ENCODE measurements at regions not wholly inside any gene's neighbourhood (a gene's known extent, or its start where the extent isn't known, plus 50 kb on each side); places are given as distances from the start of the nearest gene placed in this dataset.
A peak's percentile ranks its signal among the peaks of the same experiment; 100 is the strongest.

DNA sequence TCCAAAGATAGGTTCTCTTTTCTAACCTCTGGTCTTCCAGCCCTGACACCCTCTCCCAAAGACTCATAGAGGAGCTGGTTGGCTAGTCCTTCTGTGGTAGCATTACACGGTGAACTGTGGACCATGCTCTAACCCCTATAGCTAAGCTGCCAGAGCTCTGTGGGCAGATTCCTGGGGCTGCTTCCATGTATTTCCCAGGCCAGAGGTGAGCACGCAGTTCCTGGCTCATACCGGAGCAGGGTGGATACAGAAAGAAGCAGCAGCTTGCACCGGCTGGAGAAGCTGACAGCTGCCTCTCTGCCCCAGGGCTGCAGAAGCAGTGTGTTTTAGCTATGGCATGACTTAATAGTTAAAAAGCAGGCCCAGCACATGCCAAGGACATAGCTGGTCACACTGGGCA lies 84.1 kb upstream of the FOXP4 start:
- no peak for ATAC-seq (ENCODE audit: low read depth)

DNA sequence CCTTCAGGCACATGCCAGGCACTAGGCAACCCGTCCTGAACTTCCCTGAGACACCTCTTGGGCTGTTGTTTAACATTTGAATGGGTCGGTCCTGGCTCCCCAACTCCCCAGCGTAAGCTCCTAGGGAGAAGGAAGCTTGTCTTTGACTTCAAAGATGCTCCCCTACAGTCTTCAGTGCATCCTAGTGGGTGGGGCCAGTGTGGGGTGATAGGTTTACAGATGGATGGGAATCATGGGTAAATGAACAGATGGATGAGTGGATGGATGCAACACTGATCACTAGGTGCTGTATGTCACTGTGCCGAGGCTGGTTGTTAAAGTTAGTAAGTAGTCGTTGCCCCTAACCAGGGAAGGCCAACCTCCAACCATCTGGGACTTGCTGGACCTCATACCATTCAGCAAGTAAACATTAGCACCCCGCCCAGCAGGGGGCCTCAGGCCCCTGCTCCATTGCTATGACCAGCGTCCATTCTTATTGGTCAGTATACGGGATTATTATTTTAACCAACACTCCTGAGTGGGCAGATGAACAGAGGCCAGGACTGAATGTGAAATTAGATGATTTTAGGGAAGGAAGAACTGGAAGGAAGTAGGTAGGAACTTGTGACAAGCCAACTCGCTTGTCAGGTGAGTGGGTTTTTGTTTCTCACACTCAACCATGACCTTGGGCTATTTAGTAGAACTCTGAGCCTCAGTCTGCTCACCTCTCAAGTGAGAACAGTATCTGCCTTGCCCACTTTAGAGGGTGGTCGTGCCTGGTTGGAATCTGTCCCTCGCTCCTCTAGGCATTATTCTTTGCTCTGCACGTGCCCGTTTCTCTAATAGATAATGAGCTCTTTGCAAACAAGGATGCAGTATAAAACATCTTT lies 82.9 kb upstream of the FOXP4 start:
- H3K9me3 ChIP-seq (ENCODE audit: severe bottlenecking), result no peaks in the 10 kb centered on the region
- no peaks in the 10 kb centered on the region for H3K4me1 ChIP-seq (ENCODE audit: insufficient read depth, poor library complexity, severe bottlenecking)
- peaks cover 2% of the 10 kb centered on the region for H3K27me3 ChIP-seq (ENCODE audit: insufficient read depth, poor library complexity, severe bottlenecking)
- TF ChIP-seq, protein P1, sequence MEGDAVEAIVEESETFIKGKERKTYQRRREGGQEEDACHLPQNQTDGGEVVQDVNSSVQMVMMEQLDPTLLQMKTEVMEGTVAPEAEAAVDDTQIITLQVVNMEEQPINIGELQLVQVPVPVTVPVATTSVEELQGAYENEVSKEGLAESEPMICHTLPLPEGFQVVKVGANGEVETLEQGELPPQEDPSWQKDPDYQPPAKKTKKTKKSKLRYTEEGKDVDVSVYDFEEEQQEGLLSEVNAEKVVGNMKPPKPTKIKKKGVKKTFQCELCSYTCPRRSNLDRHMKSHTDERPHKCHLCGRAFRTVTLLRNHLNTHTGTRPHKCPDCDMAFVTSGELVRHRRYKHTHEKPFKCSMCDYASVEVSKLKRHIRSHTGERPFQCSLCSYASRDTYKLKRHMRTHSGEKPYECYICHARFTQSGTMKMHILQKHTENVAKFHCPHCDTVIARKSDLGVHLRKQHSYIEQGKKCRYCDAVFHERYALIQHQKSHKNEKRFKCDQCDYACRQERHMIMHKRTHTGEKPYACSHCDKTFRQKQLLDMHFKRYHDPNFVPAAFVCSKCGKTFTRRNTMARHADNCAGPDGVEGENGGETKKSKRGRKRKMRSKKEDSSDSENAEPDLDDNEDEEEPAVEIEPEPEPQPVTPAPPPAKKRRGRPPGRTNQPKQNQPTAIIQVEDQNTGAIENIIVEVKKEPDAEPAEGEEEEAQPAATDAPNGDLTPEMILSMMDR (IDR thresholded peaks at IDR 0.05; ENCODE audit: poor library complexity, severe bottlenecking), result peak; percentile 66
- H3K4me3 ChIP-seq (ENCODE audit: severe bottlenecking), result no peak overlapping the region
- DNase-seq (ENCODE audit: low spot score) (no peak), ATAC-seq (ENCODE audit: low read depth) (peak; percentile 80)
- no peak overlapping the region for H3K27ac ChIP-seq (ENCODE audit: poor library complexity, severe bottlenecking)
- no peaks in the 10 kb centered on the region for H3K36me3 ChIP-seq (ENCODE audit: low read depth)

More for the DNA sequence above, 84.1 kb upstream of the FOXP4 start:
- Histone ChIP-seq H3K4me1 (ENCODE audit: insufficient read depth, poor library complexity, severe bottlenecking) (no peaks in the 10 kb centered on the region), H3K9me3 (ENCODE audit: severe bottlenecking) (no peaks in the 10 kb centered on the region), H3K36me3 (ENCODE audit: low read depth) (no peaks in the 10 kb centered on the region), H3K27ac (ENCODE audit: poor library complexity, severe bottlenecking) (no peak overlapping the region), H3K27me3 (ENCODE audit: insufficient read depth, poor library complexity, severe bottlenecking) (no peaks in the 10 kb centered on the region), H3K4me3 (ENCODE audit: severe bottlenecking) (no peak overlapping the region)
- TF ChIP-seq, protein P1 (IDR thresholded peaks at IDR 0.05; ENCODE audit: poor library complexity, severe bottlenecking), result no peak
- DNase-seq (ENCODE audit: low spot score), result no peak

DNA sequence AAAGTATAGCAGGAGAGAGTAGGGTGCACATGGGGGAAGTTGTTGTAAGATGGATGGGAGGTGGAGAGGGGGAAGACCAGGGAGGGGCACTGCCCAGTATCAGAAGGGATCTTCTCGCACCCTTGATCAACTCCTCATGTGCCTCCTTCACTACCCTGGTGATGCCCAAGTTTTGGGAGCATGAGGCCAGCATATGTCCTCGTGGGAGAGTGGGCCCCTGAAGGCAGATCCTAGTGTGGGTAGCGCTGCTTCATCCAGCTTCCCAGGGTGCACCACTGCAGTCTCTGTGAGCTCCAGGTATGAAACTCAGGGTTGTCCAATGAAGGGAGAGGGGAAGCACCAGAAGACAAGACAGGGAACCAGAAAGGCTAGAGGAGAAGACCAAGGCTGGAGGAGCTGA lies 82.2 kb upstream of the FOXP4 start:
- ATAC-seq (ENCODE audit: low read depth) (no peak), DNase-seq (ENCODE audit: low spot score) (no peak)
- peaks cover 2% of the 10 kb centered on the region for H3K27me3 ChIP-seq (ENCODE audit: insufficient read depth, poor library complexity, severe bottlenecking)
- no peaks in the 10 kb centered on the region for H3K4me1 ChIP-seq (ENCODE audit: insufficient read depth, poor library complexity, severe bottlenecking)
- H3K4me3 ChIP-seq (ENCODE audit: severe bottlenecking), result no peak overlapping the region
- no peak overlapping the region for H3K27ac ChIP-seq (ENCODE audit: poor library complexity, severe bottlenecking)
- no peaks in the 10 kb centered on the region for H3K9me3 ChIP-seq (ENCODE audit: severe bottlenecking)
- no peaks in the 10 kb centered on the region for H3K36me3 ChIP-seq (ENCODE audit: low read depth)
- TF ChIP-seq, protein P1 (IDR thresholded peaks at IDR 0.05; ENCODE audit: poor library complexity, severe bottlenecking), result no peak

DNA sequence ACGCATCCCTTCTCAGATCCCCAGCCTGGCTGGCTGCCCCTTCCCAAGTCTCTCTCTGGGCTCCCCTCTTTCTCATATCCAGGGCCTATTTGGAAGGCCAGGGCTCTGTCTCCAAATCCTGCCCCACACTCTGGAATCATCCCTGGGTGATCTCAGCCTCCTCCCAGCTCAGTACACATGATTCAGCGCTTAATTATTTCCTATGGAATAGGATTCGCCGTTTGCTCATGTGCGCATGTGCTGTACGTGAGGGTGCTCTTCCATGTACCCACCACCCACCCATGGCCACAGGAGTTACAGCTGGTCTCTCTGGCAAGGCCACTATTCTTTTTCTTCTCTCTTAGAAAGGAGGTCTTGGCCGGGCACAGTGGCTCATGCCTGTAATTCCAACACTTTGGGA lies 81.7 kb upstream of the FOXP4 start:
- ATAC-seq (ENCODE audit: low read depth) (peak; percentile 37; the same call in 1 of the 3 replicates), DNase-seq (ENCODE audit: low spot score) (no peak)
- no peaks in the 10 kb centered on the region for H3K36me3 ChIP-seq (ENCODE audit: low read depth)
- H3K4me1 ChIP-seq (ENCODE audit: insufficient read depth, poor library complexity, severe bottlenecking), result no peaks in the 10 kb centered on the region
- no peaks in the 10 kb centered on the region for H3K9me3 ChIP-seq (ENCODE audit: severe bottlenecking)
- peaks cover 3% of the 10 kb centered on the region for H3K27me3 ChIP-seq (ENCODE audit: insufficient read depth, poor library complexity, severe bottlenecking)
- TF ChIP-seq, protein P1 (IDR thresholded peaks at IDR 0.05; ENCODE audit: poor library complexity, severe bottlenecking), result no peak
- no peak overlapping the region for H3K4me3 ChIP-seq (ENCODE audit: severe bottlenecking)
- H3K27ac ChIP-seq (ENCODE audit: poor library complexity, severe bottlenecking), result no peak overlapping the region

DNA sequence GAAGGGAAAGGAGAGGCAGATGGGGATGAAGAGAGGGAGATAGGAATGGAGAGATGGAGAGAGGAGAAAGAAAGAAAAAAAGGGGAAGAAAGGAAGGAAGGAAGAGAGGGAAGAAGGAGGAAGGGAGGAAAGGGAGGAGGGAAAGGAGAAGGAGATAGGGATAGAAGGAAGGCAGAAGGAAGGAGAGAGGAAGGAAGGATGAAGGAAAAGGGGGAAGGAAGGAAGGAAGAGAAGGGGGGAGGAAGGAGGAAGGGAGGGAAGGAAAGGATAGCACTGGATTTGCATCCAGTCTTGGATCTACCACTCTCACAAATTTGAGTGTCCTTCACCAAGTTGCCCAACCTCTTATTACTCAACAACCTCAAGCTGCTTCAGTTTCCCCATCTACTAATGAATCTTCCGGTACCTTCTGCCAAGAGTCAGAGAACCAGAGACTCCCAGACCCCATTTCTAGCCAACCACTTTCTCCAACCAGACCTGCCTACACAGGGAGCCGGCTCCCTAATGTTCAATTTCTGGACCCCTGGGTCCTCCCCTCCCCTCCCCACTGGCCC lies 79.7 kb upstream of the FOXP4 start:
- H3K27me3 ChIP-seq (ENCODE audit: insufficient read depth, poor library complexity, severe bottlenecking), result peaks cover 23% of the 10 kb centered on the region
- H3K9me3 ChIP-seq (ENCODE audit: severe bottlenecking), result no peaks in the 10 kb centered on the region
- TF ChIP-seq, protein P1 (IDR thresholded peaks at IDR 0.05; ENCODE audit: poor library complexity, severe bottlenecking), result no peak
- no peaks in the 10 kb centered on the region for H3K4me1 ChIP-seq (ENCODE audit: insufficient read depth, poor library complexity, severe bottlenecking)
- no peak for DNase-seq (ENCODE audit: low spot score)
- no peak overlapping the region for H3K27ac ChIP-seq (ENCODE audit: poor library complexity, severe bottlenecking)
- no peak overlapping the region for H3K4me3 ChIP-seq (ENCODE audit: severe bottlenecking)
- no peaks in the 10 kb centered on the region for H3K36me3 ChIP-seq (ENCODE audit: low read depth)
- ATAC-seq (ENCODE audit: low read depth), result no peak

Data from RWPE2 (cell line).